Karpas-422 (cell line): ENCODE measurements at regions not wholly inside any gene's neighbourhood (a gene's known extent, or its start where the extent isn't known, plus 50 kb on each side); places are given as distances from the start of the nearest gene placed in this dataset.

Source experiments
- DNase-seq: peaks from one replicate; pipeline ENCODE4 v3.0.0-alpha.2; 2015
- H2AFZ ChIP-seq: fragments of 200-600 bp; sonication (generic); 2 replicates; pipeline ENCODE4 v1.6.1; 2014; ENCODE audit warnings: antibody characterized with exemption, low read length, mixed read lengths
- H3K27ac ChIP-seq: fragments of 200-600 bp; sonication (generic); 2 replicates; pipeline ENCODE4 v1.5.1; 2014; ENCODE audit warnings: mild to moderate bottlenecking, low read length, moderate library complexity
- H3K27me3 ChIP-seq: fragments of 200-600 bp; sonication (generic); 2 replicates; pipeline ENCODE4 v1.6.1; 2014; ENCODE audit warnings: low read length, mixed read lengths
- H3K36me3 ChIP-seq: fragments of 200-600 bp; sonication (generic); 2 replicates; pipeline ENCODE4 v1.6.1; 2014; ENCODE audit warnings: low read length, mixed read lengths; ENCODE audit not compliant: insufficient read depth
- H3K4me1 ChIP-seq: fragments of 200-600 bp; sonication (generic); 2 replicates; pipeline ENCODE4 v1.6.1; 2014; ENCODE audit warnings: mild to moderate bottlenecking, low read length, mixed read lengths
- H3K4me2 ChIP-seq: fragments of 200-600 bp; sonication (generic); 2 replicates; pipeline ENCODE4 v1.6.1; 2014; ENCODE audit warnings: low read length, low read depth, mild to moderate bottlenecking; ENCODE audit not compliant: poor library complexity, severe bottlenecking
- H3K4me3 ChIP-seq: fragments of 200-600 bp; sonication (generic); 2 replicates; pipeline ENCODE4 v1.5.1; 2014; ENCODE audit warnings: mild to moderate bottlenecking, antibody characterized with exemption, low read length, mixed read lengths
- H3K79me2 ChIP-seq: fragments of 200-600 bp; sonication (generic); 2 replicates; pipeline ENCODE4 v1.6.1; 2014; ENCODE audit warnings: mild to moderate bottlenecking, low read length, mixed read lengths
- H3K9ac ChIP-seq: fragments of 200-600 bp; sonication (generic); 2 replicates; pipeline ENCODE4 v1.6.0; 2014; ENCODE audit warnings: low read length
- H3K9me2 ChIP-seq: fragments of 200-600 bp; sonication (generic), shearing (Covaris generic); replicated peaks from 2 replicates; pipeline ENCODE4 v1.6.0; 2014; ENCODE audit warnings: mild to moderate bottlenecking, low read length, moderate library complexity; ENCODE audit not compliant: insufficient read depth
- H3K9me3 ChIP-seq: fragments of 300-700, 200-600 bp; sonication (generic); 2 replicates; pipeline ENCODE4 v1.6.1; 2014; ENCODE audit warnings: low read length, mixed read lengths
- H4K20me1 ChIP-seq: fragments of 200-600 bp; sonication (generic); 2 replicates; pipeline ENCODE4 v1.6.1; 2014; ENCODE audit warnings: mild to moderate bottlenecking, antibody characterized with exemption, low read length, low read depth; ENCODE audit not compliant: insufficient read depth

- Histone ChIP-seq H3K4me3 (no peak overlapping the region), H3K27me3 (no peaks in the 10 kb centered on the region), H3K4me1 (peaks cover 13% of the 10 kb centered on the region), H4K20me1 (no peaks in the 10 kb centered on the region), H3K4me2 (no peak overlapping the region), H3K27ac (no peak overlapping the region), H3K36me3 (peaks cover 22% of the 10 kb centered on the region), H3K79me2 (peaks cover 32% of the 10 kb centered on the region; the same call in 1 of the 2 replicates), H3K9me2 (no peaks in the 10 kb centered on the region), H3K9me3 (no peaks in the 10 kb centered on the region; the same call in 1 of the 2 replicates), H2AFZ (no peak overlapping the region), H3K9ac (no peak overlapping the region)
- no peak for DNase-seq
These were observed 90.1 kb upstream of the SLC12A2 start for GRCh38 chr5:127993476-127993875.

- Histone ChIP-seq H2AFZ (no peak overlapping the region), H3K36me3 (peaks cover 22% of the 10 kb centered on the region), H4K20me1 (no peaks in the 10 kb centered on the region), H3K27me3 (no peaks in the 10 kb centered on the region), H3K27ac (no peak overlapping the region), H3K79me2 (peaks cover 34% of the 10 kb centered on the region; the same call in 1 of the 2 replicates), H3K9ac (no peak overlapping the region), H3K4me2 (no peak overlapping the region), H3K4me3 (no peak overlapping the region), H3K9me3 (no peaks in the 10 kb centered on the region; the same call in 1 of the 2 replicates), H3K9me2 (no peaks in the 10 kb centered on the region), H3K4me1 (peaks cover 20% of the 10 kb centered on the region)
- DNase-seq, result no peak
These were observed 89.4 kb upstream of the SLC12A2 start for GRCh38 chr5:127994087-127994660.

- no peak overlapping the region for H3K27ac ChIP-seq
These were observed 88.0 kb upstream of the SLC12A2 start for GRCh38 chr5:127995556-127995955.

GRCh38 chr5:127997201-127997704, 86.3 kb upstream of the SLC12A2 start:
- H3K4me3 ChIP-seq, result no peak overlapping the region
- peaks cover 30% of the 10 kb centered on the region for H3K4me1 ChIP-seq
- H3K9me2 ChIP-seq, result no peaks in the 10 kb centered on the region
- peaks cover 38% of the 10 kb centered on the region for H3K79me2 ChIP-seq
- H3K4me2 ChIP-seq, result no peak overlapping the region
- no peaks in the 10 kb centered on the region for H3K9me3 ChIP-seq
- H3K27ac ChIP-seq, result peak overlapping the region; percentile 54; the same call in 1 of the 2 replicates
- no peak overlapping the region for H2AFZ ChIP-seq
- peaks cover 15% of the 10 kb centered on the region for H3K36me3 ChIP-seq
- H3K27me3 ChIP-seq, result no peaks in the 10 kb centered on the region
- no peak overlapping the region for H3K9ac ChIP-seq
- no peaks in the 10 kb centered on the region for H4K20me1 ChIP-seq
- no peak for DNase-seq

More at GRCh38 chr5:127995556-127995955, 88.0 kb upstream of the SLC12A2 start:
- H3K79me2 ChIP-seq, result peaks cover 34% of the 10 kb centered on the region
- H3K9ac ChIP-seq, result no peak overlapping the region
- no peaks in the 10 kb centered on the region for H3K9me2 ChIP-seq
- peaks cover 30% of the 10 kb centered on the region for H3K4me1 ChIP-seq
- H4K20me1 ChIP-seq, result no peaks in the 10 kb centered on the region
- H3K4me2 ChIP-seq, result no peak overlapping the region
- H2AFZ ChIP-seq, result no peak overlapping the region
- DNase-seq, result no peak
- H3K9me3 ChIP-seq, result no peaks in the 10 kb centered on the region; the same call in 1 of the 2 replicates
- no peak overlapping the region for H3K4me3 ChIP-seq
- no peaks in the 10 kb centered on the region for H3K27me3 ChIP-seq
- peaks cover 22% of the 10 kb centered on the region for H3K36me3 ChIP-seq

- H3K4me1 ChIP-seq, result peaks cover 30% of the 10 kb centered on the region
- H3K79me2 ChIP-seq, result peaks cover 28% of the 10 kb centered on the region
- H3K27me3 ChIP-seq, result no peaks in the 10 kb centered on the region
- peaks cover 19% of the 10 kb centered on the region; the same call in 1 of the 2 replicates for H3K36me3 ChIP-seq
- H3K9ac ChIP-seq, result no peak overlapping the region
- no peaks in the 10 kb centered on the region for H4K20me1 ChIP-seq
- no peaks in the 10 kb centered on the region for H3K9me3 ChIP-seq
- H3K4me3 ChIP-seq, result no peak overlapping the region
- no peak for DNase-seq
- no peak overlapping the region for H3K4me2 ChIP-seq
- no peaks in the 10 kb centered on the region for H3K9me2 ChIP-seq
- H2AFZ ChIP-seq, result no peak overlapping the region
- peak overlapping the region; percentile 54 for H3K27ac ChIP-seq
These were observed 84.5 kb upstream of the SLC12A2 start for GRCh38 chr5:127998950-127999615.

- H2AFZ ChIP-seq, result no peak overlapping the region
- peaks cover 24% of the 10 kb centered on the region; the same call in 1 of the 2 replicates for H3K36me3 ChIP-seq
- peaks cover 30% of the 10 kb centered on the region for H3K4me1 ChIP-seq
- no peak overlapping the region for H3K9ac ChIP-seq
- H4K20me1 ChIP-seq, result no peaks in the 10 kb centered on the region
- no peak overlapping the region for H3K4me2 ChIP-seq
- no peak overlapping the region for H3K4me3 ChIP-seq
- no peaks in the 10 kb centered on the region for H3K27me3 ChIP-seq
- peaks cover 28% of the 10 kb centered on the region for H3K79me2 ChIP-seq
- H3K27ac ChIP-seq, result 0 out of 2 replicates have a peak overlapping the region, but pooled peaks have one; percentile 6
- DNase-seq, result no peak
- H3K9me3 ChIP-seq, result no peaks in the 10 kb centered on the region
- no peaks in the 10 kb centered on the region for H3K9me2 ChIP-seq
These were observed 83.7 kb upstream of the SLC12A2 start for GRCh38 chr5:127999909-128000308.

- Histone ChIP-seq H3K4me2 (no peak overlapping the region), H3K4me3 (no peak overlapping the region), H4K20me1 (no peaks in the 10 kb centered on the region), H3K4me1 (peaks cover 27% of the 10 kb centered on the region), H3K27me3 (no peaks in the 10 kb centered on the region), H3K9me3 (no peaks in the 10 kb centered on the region), H2AFZ (no peak overlapping the region), H3K9ac (no peak overlapping the region), H3K36me3 (peaks cover 22% of the 10 kb centered on the region; the same call in 1 of the 2 replicates), H3K79me2 (peaks cover 22% of the 10 kb centered on the region), H3K27ac (no peak overlapping the region), H3K9me2 (no peaks in the 10 kb centered on the region)
- DNase-seq, result no peak
These were observed 81.1 kb upstream of the SLC12A2 start for GRCh38 chr5:128002425-128002824.

GRCh38 chr5:128007939-128008338, 75.6 kb upstream of the SLC12A2 start:
- Histone ChIP-seq H3K36me3 (peaks cover 13% of the 10 kb centered on the region; the same call in 1 of the 2 replicates), H3K9me2 (no peaks in the 10 kb centered on the region), H3K9me3 (no peaks in the 10 kb centered on the region), H3K9ac (no peak overlapping the region), H3K4me2 (no peak overlapping the region), H3K4me1 (peaks cover 9% of the 10 kb centered on the region), H3K79me2 (peaks cover 30% of the 10 kb centered on the region), H3K27me3 (no peaks in the 10 kb centered on the region), H4K20me1 (no peaks in the 10 kb centered on the region), H3K27ac (peak overlapping the region; percentile 39; the same call in 1 of the 2 replicates), H3K4me3 (no peak overlapping the region), H2AFZ (no peak overlapping the region)
- DNase-seq, result no peak
